ENCODE measurements at regions not wholly inside any gene's neighbourhood (a gene's known extent, or its start where the extent isn't known, plus 50 kb on each side); places are given as distances from the start of the nearest gene placed in this dataset.

DNA sequence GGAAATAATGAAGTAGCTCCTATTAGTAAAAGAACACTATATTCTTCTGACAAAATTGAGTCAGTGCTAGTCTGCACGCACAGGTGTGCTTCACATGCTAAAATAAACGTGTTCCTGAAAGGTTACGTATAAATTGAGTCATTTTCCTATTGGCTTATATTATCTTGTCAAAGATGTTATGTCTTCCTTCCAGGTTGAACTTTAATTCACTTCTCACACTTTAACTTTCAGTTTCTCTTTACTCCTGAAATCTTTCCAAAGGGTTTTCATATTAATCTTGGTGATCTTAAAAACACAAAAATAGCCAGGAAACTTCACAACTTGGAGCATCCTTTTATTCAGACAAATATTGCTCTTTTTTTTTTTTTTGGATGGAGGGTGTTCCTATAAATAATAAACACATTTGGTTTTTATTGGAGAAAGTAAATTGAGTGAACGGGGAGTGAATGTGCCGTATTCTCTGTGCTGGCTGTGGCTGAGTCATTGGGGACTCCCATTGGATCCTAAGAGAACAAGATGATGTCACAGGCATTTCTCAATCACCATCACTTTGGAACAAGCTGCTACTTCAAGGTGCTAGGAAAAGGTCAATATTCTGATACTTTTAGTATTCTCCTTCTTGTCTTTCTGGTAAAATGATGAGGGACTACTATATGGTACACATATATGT is 150.2 kb upstream of the SPATS2L start:
- H3K4me3 Mint-ChIP-seq: no peak overlapping the region
- no peaks in the 10 kb centered on the region for H3K4me1 Mint-ChIP-seq (ENCODE audit: low read depth)

DNA sequence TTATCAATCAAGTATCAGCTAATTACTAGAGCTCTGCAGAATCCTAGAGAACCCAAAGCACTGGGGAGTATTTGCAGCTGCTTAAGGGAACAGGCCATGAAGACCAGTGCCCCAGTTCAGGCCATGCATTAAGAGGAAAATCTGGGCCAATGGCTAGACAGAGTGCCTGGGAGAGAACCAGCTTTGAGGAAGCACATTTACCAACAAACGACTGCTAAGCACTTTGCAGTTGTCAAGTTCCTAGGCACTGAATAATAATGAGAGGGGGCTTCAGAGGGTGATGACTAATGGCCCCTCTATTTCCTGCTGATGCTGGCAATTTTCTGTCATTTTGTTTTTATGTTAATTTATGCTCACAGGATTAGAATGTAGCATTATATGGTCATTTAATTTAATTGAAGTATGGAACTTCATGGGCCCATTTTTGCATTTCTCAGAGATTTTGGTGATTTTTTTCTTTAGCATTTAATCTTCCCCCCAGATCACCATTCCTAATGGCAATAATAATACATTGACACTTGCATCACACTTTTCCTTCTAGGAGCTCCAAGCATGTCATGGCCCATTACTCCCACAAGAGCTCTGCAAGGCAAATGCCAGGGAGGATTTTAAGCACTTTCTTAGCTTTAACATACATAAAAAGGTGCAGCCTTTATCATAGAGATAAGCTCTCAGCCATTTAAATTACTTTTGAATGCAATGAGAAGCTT is 147.7 kb upstream of the SPATS2L start:
- ATAC-seq (no peak), DNase-seq (no peak)
- Mint-ChIP-seq H3K4me3 (no peak overlapping the region), H3K9me3 (no peaks in the 10 kb centered on the region), H3K27me3 (ENCODE audit: low read depth) (peaks cover 5% of the 10 kb centered on the region), H3K4me1 (ENCODE audit: low read depth) (no peaks in the 10 kb centered on the region), H3K36me3 (ENCODE audit: insufficient read depth) (no peaks in the 10 kb centered on the region)

More for the DNA sequence above, 150.2 kb upstream of the SPATS2L start:
- Mint-ChIP-seq H3K36me3 (ENCODE audit: insufficient read depth) (no peaks in the 10 kb centered on the region), H3K27me3 (ENCODE audit: low read depth) (peaks cover 5% of the 10 kb centered on the region), H3K9me3 (peaks cover 8% of the 10 kb centered on the region)
- ATAC-seq (no peak), DNase-seq (no peak)

GRCh38 chr2:200159357-200159707 is 147.2 kb upstream of the SPATS2L start:
- Mint-ChIP-seq H3K4me3 (no peak overlapping the region), H3K36me3 (ENCODE audit: insufficient read depth) (no peaks in the 10 kb centered on the region), H3K9me3 (no peaks in the 10 kb centered on the region), H3K27me3 (ENCODE audit: low read depth) (peaks cover 7% of the 10 kb centered on the region), H3K4me1 (ENCODE audit: low read depth) (no peaks in the 10 kb centered on the region)
- DNase-seq (no peak), ATAC-seq (no peak)

GRCh38 chr2:200159829-200160781 is 146.4 kb upstream of the SPATS2L start:
- Mint-ChIP-seq H3K27me3 (ENCODE audit: low read depth) (peaks cover 10% of the 10 kb centered on the region), H3K9me3 (no peaks in the 10 kb centered on the region), H3K36me3 (ENCODE audit: insufficient read depth) (no peaks in the 10 kb centered on the region), H3K4me1 (ENCODE audit: low read depth) (no peaks in the 10 kb centered on the region), H3K4me3 (no peak overlapping the region)
- DNase-seq (no peak), ATAC-seq (no peak)

DNA sequence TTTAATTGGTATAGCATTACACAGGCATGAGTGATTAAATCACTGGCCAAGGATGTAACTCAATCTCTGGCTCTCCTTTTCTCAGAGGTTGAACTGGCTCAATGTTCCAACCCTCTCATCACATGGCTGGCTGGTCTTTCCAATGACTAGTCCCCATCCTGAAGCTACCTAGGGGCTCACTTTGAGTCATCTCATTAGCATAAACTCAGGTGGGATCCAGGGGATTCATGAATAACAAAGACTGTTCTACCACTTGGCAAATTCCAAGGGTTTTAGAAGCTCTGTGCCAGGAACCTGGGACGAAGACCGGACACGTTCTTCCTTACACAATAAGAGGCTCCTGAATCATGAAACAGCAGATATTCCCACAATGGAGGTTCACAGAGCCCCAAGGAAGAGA is 145.0 kb upstream of the SPATS2L start:
- DNase-seq (no peak), ATAC-seq (no peak)
- H3K9me3 Mint-ChIP-seq: peaks cover 7% of the 10 kb centered on the region
- H3K27me3 Mint-ChIP-seq (ENCODE audit: low read depth): peaks cover 10% of the 10 kb centered on the region
- H3K4me3 Mint-ChIP-seq: no peak overlapping the region
- H3K4me1 Mint-ChIP-seq (ENCODE audit: low read depth): no peaks in the 10 kb centered on the region
- H3K36me3 Mint-ChIP-seq (ENCODE audit: insufficient read depth): no peaks in the 10 kb centered on the region

- no peaks in the 10 kb centered on the region for H3K4me1 Mint-ChIP-seq (ENCODE audit: low read depth)
- no peak overlapping the region for H3K4me3 Mint-ChIP-seq
- peaks cover 7% of the 10 kb centered on the region for H3K27me3 Mint-ChIP-seq (ENCODE audit: low read depth)
- H3K36me3 Mint-ChIP-seq (ENCODE audit: insufficient read depth): no peaks in the 10 kb centered on the region
- peaks cover 7% of the 10 kb centered on the region for H3K9me3 Mint-ChIP-seq
- no peak for DNase-seq
- ATAC-seq: no peak
These were observed 140.8 kb upstream of the SPATS2L start for GRCh38 chr2:200165687-200166086.

DNA sequence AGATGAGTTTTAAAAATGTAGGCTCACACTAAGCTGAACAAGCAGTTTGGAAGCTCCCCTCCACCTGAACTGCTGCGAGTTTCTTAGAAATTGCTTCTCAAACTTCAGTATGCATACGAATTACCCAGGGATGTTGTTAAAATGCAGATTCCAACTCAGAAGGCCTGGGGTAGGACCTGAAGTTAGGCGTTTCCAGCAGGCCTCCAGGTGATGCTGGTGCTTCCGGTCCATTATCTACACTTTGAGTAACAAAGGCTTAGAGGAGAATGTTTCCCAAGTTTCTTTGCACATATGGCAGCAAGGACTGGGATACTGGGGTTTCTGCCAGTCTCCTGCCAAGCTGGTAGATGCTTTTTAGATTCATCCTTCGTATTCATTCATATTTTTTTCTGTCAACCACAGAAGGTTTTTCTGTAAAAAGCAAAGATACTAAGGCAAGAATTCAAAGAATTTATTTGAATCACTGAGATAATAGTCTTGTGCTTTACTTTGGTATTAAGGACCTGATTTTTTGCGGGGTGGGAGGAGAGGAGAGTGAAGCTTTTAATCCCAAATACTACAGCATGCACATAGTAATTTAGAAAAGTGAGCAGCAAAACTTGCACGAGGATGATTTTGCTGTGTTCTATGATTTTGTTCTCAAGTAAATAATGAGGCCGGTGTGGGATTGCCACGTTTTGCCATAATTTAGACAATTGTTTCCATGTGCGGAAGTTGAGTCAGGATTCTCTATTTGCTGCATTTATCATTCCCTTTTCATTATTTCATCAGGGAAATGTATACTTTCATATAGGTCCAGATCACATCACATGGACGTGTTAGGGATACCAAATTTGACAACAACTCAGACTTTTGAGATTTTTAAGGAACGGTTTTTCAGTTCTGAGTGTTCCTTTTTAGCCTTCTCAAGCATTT is 137.6 kb upstream of the SPATS2L start:
- H3K27me3 Mint-ChIP-seq (ENCODE audit: low read depth): peaks cover 11% of the 10 kb centered on the region
- H3K4me1 Mint-ChIP-seq (ENCODE audit: low read depth): no peaks in the 10 kb centered on the region
- H3K4me3 Mint-ChIP-seq: no peak overlapping the region
- peaks cover 7% of the 10 kb centered on the region for H3K9me3 Mint-ChIP-seq
- no peaks in the 10 kb centered on the region for H3K36me3 Mint-ChIP-seq (ENCODE audit: insufficient read depth)
- ATAC-seq (no peak), DNase-seq (no peak)

DNA sequence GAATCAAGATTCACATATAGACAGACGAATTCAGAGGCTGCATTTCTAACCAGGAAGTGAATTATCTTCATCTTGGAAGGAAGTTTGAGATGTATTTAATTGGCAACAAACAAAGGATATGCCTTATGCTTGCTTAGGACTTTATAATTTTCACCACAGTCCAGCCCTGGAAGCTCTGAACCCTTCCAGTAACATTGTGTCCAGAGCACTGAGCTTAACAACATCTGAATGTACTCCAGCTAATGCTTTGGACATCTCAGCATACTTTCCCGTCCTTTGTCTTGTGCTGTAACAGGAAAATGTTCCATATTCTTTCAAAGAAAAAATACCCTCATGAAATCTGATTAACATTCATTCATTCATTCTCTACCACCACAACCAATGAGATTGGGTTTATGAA is 136.3 kb upstream of the SPATS2L start:
- Mint-ChIP-seq H3K4me3 (no peak overlapping the region), H3K27me3 (ENCODE audit: low read depth) (peaks cover 6% of the 10 kb centered on the region), H3K4me1 (ENCODE audit: low read depth) (no peaks in the 10 kb centered on the region), H3K36me3 (ENCODE audit: insufficient read depth) (no peaks in the 10 kb centered on the region), H3K9me3 (peaks cover 7% of the 10 kb centered on the region)
- DNase-seq (no peak), ATAC-seq (no peak)

DNA sequence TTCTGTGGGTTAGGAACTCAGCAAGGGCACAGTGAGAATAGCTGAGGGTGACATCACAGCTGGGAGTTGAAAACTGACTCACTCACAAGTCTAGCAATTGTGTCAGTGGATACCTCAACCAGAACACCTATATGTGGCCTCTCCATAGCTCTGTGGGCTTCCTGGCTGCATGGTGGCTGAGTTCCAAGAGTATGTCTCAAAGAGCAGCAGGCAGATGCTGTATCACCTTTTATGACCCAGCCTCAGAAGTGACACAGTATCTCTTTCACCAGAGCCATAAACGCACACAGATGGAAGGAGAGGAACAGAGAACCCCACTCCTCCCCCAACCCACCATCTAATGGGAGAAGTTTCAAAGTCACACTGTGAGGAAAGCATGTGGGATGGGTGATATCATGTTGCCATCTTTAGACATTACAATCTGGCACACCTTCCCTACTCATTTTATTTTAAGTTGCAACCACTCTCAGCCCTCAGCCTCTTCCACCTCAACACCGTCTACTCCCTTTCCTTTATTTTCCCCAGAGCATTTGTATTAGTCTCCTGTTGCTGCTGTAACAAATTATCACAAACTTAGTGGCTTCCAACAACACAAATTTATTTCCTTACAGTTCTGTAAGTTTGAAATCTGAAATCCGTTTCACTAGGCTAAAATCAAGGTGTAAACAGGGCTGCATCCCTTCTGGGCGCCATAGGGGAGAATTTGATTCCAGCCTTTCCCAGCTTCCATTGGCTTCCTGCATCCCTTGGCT is 134.6 kb upstream of the SPATS2L start:
- no peaks in the 10 kb centered on the region for H3K9me3 Mint-ChIP-seq
- DNase-seq (no peak), ATAC-seq (no peak)
- H3K27me3 Mint-ChIP-seq (ENCODE audit: low read depth): peaks cover 6% of the 10 kb centered on the region
- H3K4me3 Mint-ChIP-seq: no peak overlapping the region
- no peaks in the 10 kb centered on the region for H3K36me3 Mint-ChIP-seq (ENCODE audit: insufficient read depth)
- H3K4me1 Mint-ChIP-seq (ENCODE audit: low read depth): no peaks in the 10 kb centered on the region

- Mint-ChIP-seq H3K4me3 (no peak overlapping the region), H3K9me3 (no peaks in the 10 kb centered on the region), H3K27me3 (ENCODE audit: low read depth) (peaks cover 6% of the 10 kb centered on the region), H3K36me3 (ENCODE audit: insufficient read depth) (no peaks in the 10 kb centered on the region), H3K4me1 (ENCODE audit: low read depth) (no peaks in the 10 kb centered on the region)
- no peak for DNase-seq
- no peak for ATAC-seq
These were observed 134.0 kb upstream of the SPATS2L start for GRCh38 chr2:200172521-200172920.

- DNase-seq (no peak), ATAC-seq (no peak)
- no peak overlapping the region for H3K4me3 Mint-ChIP-seq
- peaks cover 8% of the 10 kb centered on the region for H3K27me3 Mint-ChIP-seq (ENCODE audit: low read depth)
- H3K36me3 Mint-ChIP-seq (ENCODE audit: insufficient read depth): no peaks in the 10 kb centered on the region
- H3K9me3 Mint-ChIP-seq: no peaks in the 10 kb centered on the region
- H3K4me1 Mint-ChIP-seq (ENCODE audit: low read depth): no peaks in the 10 kb centered on the region
These were observed 133.4 kb upstream of the SPATS2L start for GRCh38 chr2:200172944-200173581.

DNA sequence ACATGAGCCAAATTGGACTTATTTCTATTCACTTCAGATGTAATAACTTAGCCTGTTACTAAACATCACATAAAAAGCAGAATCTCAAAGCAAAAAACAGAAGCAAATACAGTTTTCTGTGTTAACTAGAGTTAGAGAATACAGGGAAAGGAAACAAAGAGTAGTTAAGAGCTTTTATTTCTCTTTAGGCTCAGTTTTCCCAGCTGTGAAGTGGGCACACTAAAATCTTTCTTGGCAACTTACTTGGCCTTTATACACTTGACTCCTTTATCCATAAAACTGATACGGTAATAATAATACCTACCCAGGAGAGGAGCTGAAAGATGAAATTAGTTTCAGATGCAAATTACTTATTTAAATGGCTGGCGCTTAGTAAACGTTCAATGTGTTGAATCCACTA is 132.8 kb upstream of the SPATS2L start:
- H3K36me3 Mint-ChIP-seq (ENCODE audit: insufficient read depth): no peaks in the 10 kb centered on the region

More for the DNA sequence above, 132.8 kb upstream of the SPATS2L start:
- H3K4me3 Mint-ChIP-seq: no peak overlapping the region
- DNase-seq (no peak), ATAC-seq (no peak)
- H3K27me3 Mint-ChIP-seq (ENCODE audit: low read depth): peaks cover 10% of the 10 kb centered on the region
- no peaks in the 10 kb centered on the region for H3K9me3 Mint-ChIP-seq
- H3K4me1 Mint-ChIP-seq (ENCODE audit: low read depth): no peaks in the 10 kb centered on the region
